22Rv1 (cell line): ENCODE measurements at regions not wholly inside any gene's neighbourhood (a gene's known extent, or its start where the extent isn't known, plus 50 kb on each side); places are given as distances from the start of the nearest gene placed in this dataset.

ENCODE experiments used
- ZFX ChIP-seq: fragments of 450-650 bp; IDR thresholded peaks from 2 replicates; pipeline ENCODE4 v1.6.1; 2017; ENCODE audit warnings: antibody characterized with exemption, borderline replicate concordance
- TF ChIP-seq, protein P1 (sequence below): fragments of 450-650 bp; IDR thresholded peaks from 2 replicates; pipeline ENCODE4 v1.5.1; 2017; ENCODE audit warnings: mild to moderate bottlenecking

- TF ChIP-seq, protein P1, sequence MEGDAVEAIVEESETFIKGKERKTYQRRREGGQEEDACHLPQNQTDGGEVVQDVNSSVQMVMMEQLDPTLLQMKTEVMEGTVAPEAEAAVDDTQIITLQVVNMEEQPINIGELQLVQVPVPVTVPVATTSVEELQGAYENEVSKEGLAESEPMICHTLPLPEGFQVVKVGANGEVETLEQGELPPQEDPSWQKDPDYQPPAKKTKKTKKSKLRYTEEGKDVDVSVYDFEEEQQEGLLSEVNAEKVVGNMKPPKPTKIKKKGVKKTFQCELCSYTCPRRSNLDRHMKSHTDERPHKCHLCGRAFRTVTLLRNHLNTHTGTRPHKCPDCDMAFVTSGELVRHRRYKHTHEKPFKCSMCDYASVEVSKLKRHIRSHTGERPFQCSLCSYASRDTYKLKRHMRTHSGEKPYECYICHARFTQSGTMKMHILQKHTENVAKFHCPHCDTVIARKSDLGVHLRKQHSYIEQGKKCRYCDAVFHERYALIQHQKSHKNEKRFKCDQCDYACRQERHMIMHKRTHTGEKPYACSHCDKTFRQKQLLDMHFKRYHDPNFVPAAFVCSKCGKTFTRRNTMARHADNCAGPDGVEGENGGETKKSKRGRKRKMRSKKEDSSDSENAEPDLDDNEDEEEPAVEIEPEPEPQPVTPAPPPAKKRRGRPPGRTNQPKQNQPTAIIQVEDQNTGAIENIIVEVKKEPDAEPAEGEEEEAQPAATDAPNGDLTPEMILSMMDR: no peak
- TF ChIP-seq ZFX: no peak
These were observed 167.4 kb upstream of the XYLT1 start for GRCh38 chr16:17638134-17638533.
